ENCODE measurements at regions not wholly inside any gene's neighbourhood (a gene's known extent, or its start where the extent isn't known, plus 50 kb on each side); places are given as distances from the start of the nearest gene placed in this dataset.

- TF ChIP-seq EZH2 (IDR thresholded peaks at IDR 0.05) (no peak), EZH2phosphoT487 (IDR thresholded peaks at IDR 0.05) (no peak)
- TF ChIP-seq, protein P1, sequence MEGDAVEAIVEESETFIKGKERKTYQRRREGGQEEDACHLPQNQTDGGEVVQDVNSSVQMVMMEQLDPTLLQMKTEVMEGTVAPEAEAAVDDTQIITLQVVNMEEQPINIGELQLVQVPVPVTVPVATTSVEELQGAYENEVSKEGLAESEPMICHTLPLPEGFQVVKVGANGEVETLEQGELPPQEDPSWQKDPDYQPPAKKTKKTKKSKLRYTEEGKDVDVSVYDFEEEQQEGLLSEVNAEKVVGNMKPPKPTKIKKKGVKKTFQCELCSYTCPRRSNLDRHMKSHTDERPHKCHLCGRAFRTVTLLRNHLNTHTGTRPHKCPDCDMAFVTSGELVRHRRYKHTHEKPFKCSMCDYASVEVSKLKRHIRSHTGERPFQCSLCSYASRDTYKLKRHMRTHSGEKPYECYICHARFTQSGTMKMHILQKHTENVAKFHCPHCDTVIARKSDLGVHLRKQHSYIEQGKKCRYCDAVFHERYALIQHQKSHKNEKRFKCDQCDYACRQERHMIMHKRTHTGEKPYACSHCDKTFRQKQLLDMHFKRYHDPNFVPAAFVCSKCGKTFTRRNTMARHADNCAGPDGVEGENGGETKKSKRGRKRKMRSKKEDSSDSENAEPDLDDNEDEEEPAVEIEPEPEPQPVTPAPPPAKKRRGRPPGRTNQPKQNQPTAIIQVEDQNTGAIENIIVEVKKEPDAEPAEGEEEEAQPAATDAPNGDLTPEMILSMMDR (IDR thresholded peaks at IDR 0.05), result no peak
- no peak overlapping the region for H2AFZ ChIP-seq (replicated peaks)
- H3K9me3 ChIP-seq (ENCODE audit: low read depth), result no peaks in the 10 kb centered on the region
- no peak for DNase-seq (ENCODE audit: low spot score)
- Mint-ChIP-seq H3K27me3 (ENCODE audit: insufficient read depth, low read depth) (no peaks in the 10 kb centered on the region), H3K4me1 (no peaks in the 10 kb centered on the region), H3K4me3 (no peak overlapping the region), H3K9me3 (peaks cover 6% of the 10 kb centered on the region), H3K36me3 (no peaks in the 10 kb centered on the region), H3K27ac (no peak overlapping the region)
- H3K27me3 ChIP-seq, result no peaks in the 10 kb centered on the region
- no peak overlapping the region for H3K27ac ChIP-seq
- no peak overlapping the region for H3K9ac ChIP-seq
- no peaks in the 10 kb centered on the region for H3K4me1 ChIP-seq
- no peak overlapping the region for H3K4me2 ChIP-seq
- H4K20me1 ChIP-seq (ENCODE audit: low read depth), result no peaks in the 10 kb centered on the region
- no peaks in the 10 kb centered on the region for H3F3A ChIP-seq (ENCODE audit: low read depth)
- no peak overlapping the region for H3K4me3 ChIP-seq
- no peaks in the 10 kb centered on the region for H3K79me2 ChIP-seq (ENCODE audit: low read depth)
- no peaks in the 10 kb centered on the region for H3K36me3 ChIP-seq
Measured at GRCh38 chr4:103289186-103289585, 91.0 kb upstream of the CENPE start.

DNA sequence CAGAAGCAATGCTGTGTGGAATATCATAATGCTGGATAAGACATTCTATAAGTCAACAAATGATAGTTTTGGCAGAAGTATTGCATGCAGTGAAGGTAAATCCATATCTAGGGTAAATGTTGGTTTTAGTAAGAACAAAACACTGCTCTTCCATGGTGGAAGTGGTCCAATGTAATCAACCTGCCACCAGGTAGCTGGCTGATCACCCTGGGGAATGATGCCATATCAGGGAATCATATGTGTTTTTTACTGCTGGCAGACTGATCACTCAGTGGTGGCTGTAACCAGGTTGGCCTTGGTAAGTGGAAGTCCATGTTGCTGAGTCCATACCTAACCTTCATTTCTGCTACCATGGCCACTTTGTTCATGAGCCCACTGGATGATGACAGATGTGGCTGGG is 74.0 kb upstream of the CENPE start:
- Mint-ChIP-seq H3K27ac (no peak overlapping the region), H3K4me3 (no peak overlapping the region), H3K27me3 (ENCODE audit: insufficient read depth, low read depth) (peaks cover 2% of the 10 kb centered on the region), H3K9me3 (peaks cover 6% of the 10 kb centered on the region), H3K4me1 (no peaks in the 10 kb centered on the region), H3K36me3 (no peaks in the 10 kb centered on the region)
- Histone ChIP-seq H3K79me2 (ENCODE audit: low read depth) (no peaks in the 10 kb centered on the region), H3K9me3 (ENCODE audit: low read depth) (no peaks in the 10 kb centered on the region), H3K27ac (no peak overlapping the region), H4K20me1 (ENCODE audit: low read depth) (no peaks in the 10 kb centered on the region), H3K4me3 (no peak overlapping the region), H3K36me3 (no peaks in the 10 kb centered on the region), H3K4me2 (no peak overlapping the region), H3K27me3 (no peaks in the 10 kb centered on the region), H2AFZ (replicated peaks) (no peak overlapping the region), H3K9ac (no peak overlapping the region), H3F3A (ENCODE audit: low read depth) (no peaks in the 10 kb centered on the region), H3K4me1 (no peaks in the 10 kb centered on the region)
- DNase-seq (ENCODE audit: low spot score), result no peak
- TF ChIP-seq EZH2phosphoT487 (IDR thresholded peaks at IDR 0.05), result no peak
- TF ChIP-seq, protein P1 (IDR thresholded peaks at IDR 0.05), result no peak
- no peak for TF ChIP-seq EZH2 (IDR thresholded peaks at IDR 0.05)

- H3K4me2 ChIP-seq, result no peak overlapping the region
- Mint-ChIP-seq H3K4me1 (no peaks in the 10 kb centered on the region), H3K36me3 (no peaks in the 10 kb centered on the region), H3K4me3 (no peak overlapping the region), H3K27ac (no peak overlapping the region), H3K9me3 (peaks cover 9% of the 10 kb centered on the region), H3K27me3 (ENCODE audit: insufficient read depth, low read depth) (no peaks in the 10 kb centered on the region)
- no peak for TF ChIP-seq EZH2phosphoT487 (IDR thresholded peaks at IDR 0.05)
- TF ChIP-seq, protein P1 (IDR thresholded peaks at IDR 0.05), result no peak
- no peak for TF ChIP-seq EZH2 (IDR thresholded peaks at IDR 0.05)
- H4K20me1 ChIP-seq (ENCODE audit: low read depth), result no peaks in the 10 kb centered on the region
- no peak overlapping the region for H3K9ac ChIP-seq
- H3K27ac ChIP-seq, result no peak overlapping the region
- no peaks in the 10 kb centered on the region for H3K36me3 ChIP-seq
- no peaks in the 10 kb centered on the region for H3K27me3 ChIP-seq
- DNase-seq (ENCODE audit: low spot score), result no peak
- no peaks in the 10 kb centered on the region for H3K9me3 ChIP-seq (ENCODE audit: low read depth)
- H3K4me1 ChIP-seq, result no peaks in the 10 kb centered on the region
- H3K4me3 ChIP-seq, result no peak overlapping the region
- H3K79me2 ChIP-seq (ENCODE audit: low read depth), result no peaks in the 10 kb centered on the region
- H3F3A ChIP-seq (ENCODE audit: low read depth), result no peaks in the 10 kb centered on the region
- H2AFZ ChIP-seq (replicated peaks), result no peak overlapping the region
Measured at GRCh38 chr4:103268746-103269145, 70.6 kb upstream of the CENPE start.

Data from neural progenitor cell (in vitro differentiated cells).